HepG2 (cell line): ENCODE measurements at regions not wholly inside any gene's neighbourhood (a gene's known extent, or its start where the extent isn't known, plus 50 kb on each side); places are given as distances from the start of the nearest gene placed in this dataset.

Source experiments
- ATAC-seq: fragments of 200-7000 bp; cut with Tn5 transposase; 3 replicates; pipeline ENCODE4 v1.9.1; 2020; ENCODE audit warnings: mild to moderate bottlenecking, moderate library complexity
- BruUV-seq: library from RNA; stranded (reverse); fragments of 400-500 nt; replicated peaks from 2 replicates; lab custom pipeline; 2021; lab: Mats Ljungman, UMichigan
- CTCF ChIA-PET: fragments of 300-600 bp; formaldehyde crosslinking; extraction: SDS; loops from one replicate; lab custom pipeline; 2021; ENCODE audit warnings: low total read pairs, inconsistent platforms, low intra/inter-chr PET ratio; lab: Yijun Ruan, JAX
- POLR2A ChIA-PET: fragments of 350-600 bp; sonication (Branson Sonifier 250); formaldehyde crosslinking; loops from one replicate; lab custom pipeline; 2020; ENCODE audit warnings: antibody characterized with exemption, inconsistent platforms; lab: Yijun Ruan, JAX
- DNase-seq: peaks from one replicate; pipeline ENCODE4 v3.0.0-alpha.2; 2015; ENCODE audit warnings: low spot score
- FAIRE-seq: peaks from 3 replicates; lab custom pipeline; 2011; peaks lifted over from hg19 to GRCh38; lab: Jason Lieb, UNC
- H2AFZ ChIP-seq: one replicate; pipeline ENCODE4 v1.6.1; 2011; ENCODE audit warnings: low read length, inconsistent platforms
- H3K27ac ChIP-seq: fragments of 300-600 bp; 3 replicates; pipeline ENCODE4 v1.8.0; 2011; ENCODE audit warnings: mixed run types, mild to moderate bottlenecking, mixed read lengths, low read length, inconsistent platforms; ENCODE audit not compliant: insufficient read depth; ENCODE audit errors: extremely low read length
- H3K27me3 ChIP-seq, 2 experiments: fragments of 200-600 bp in 1 of 2; 2 replicates in 1 of 2; 3 replicates in 1 of 2; pipeline versions ENCODE4 v1.6.0 to v1.8.0; 2011; ENCODE audit warnings: low read length in 2 of 2, mild to moderate bottlenecking in 2 of 2, moderate library complexity in 2 of 2, inconsistent platforms in 1 of 2; ENCODE audit not compliant: insufficient read depth in 2 of 2, control insufficient read depth in 1 of 2
- H3K36me3 ChIP-seq, 2 experiments: fragments of 200-600 bp in 1 of 2; replicated peaks in 1 of 2; 2 replicates in 1 of 2; 3 replicates in 1 of 2; pipeline versions ENCODE4 v1.5.1 to v1.8.0; 2011; ENCODE audit warnings: low read length in 2 of 2, inconsistent platforms in 1 of 2; ENCODE audit not compliant: insufficient read depth in 2 of 2, control insufficient read depth in 1 of 2
- H3K4me1 ChIP-seq: 2 replicates; pipeline ENCODE4 v1.5.1; 2012; ENCODE audit warnings: low read length, inconsistent platforms; ENCODE audit not compliant: insufficient read depth
- H3K4me2 ChIP-seq: 2 replicates; pipeline ENCODE4 v1.6.0; 2011; ENCODE audit warnings: low read depth, low read length, inconsistent platforms
- H3K4me3 ChIP-seq, 3 experiments: fragments of 200-600 bp in 1 of 3; sonication (generic), shearing (Covaris generic) in 1 of 3; replicated peaks in 1 of 3; 2 replicates each; pipeline ENCODE4 v1.5.1; 2011 to 2016; ENCODE audit warnings: low read length in 3 of 3, inconsistent platforms in 2 of 3, low read depth in 2 of 3, mild to moderate bottlenecking in 2 of 3, control low read depth in 1 of 3, mixed read lengths in 1 of 3; ENCODE audit not compliant: insufficient read depth in 1 of 3
- H3K79me2 ChIP-seq: one replicate; pipeline ENCODE4 v1.6.1; 2011; ENCODE audit warnings: low read length, inconsistent platforms; ENCODE audit not compliant: insufficient read depth
- H3K9ac ChIP-seq: 2 replicates; pipeline ENCODE4 v1.6.0; 2011; ENCODE audit warnings: mild to moderate bottlenecking, low read depth, low read length, inconsistent platforms; ENCODE audit not compliant: insufficient read depth
- H3K9me3 ChIP-seq: 2 replicates; pipeline ENCODE4 v1.5.1; 2012; ENCODE audit warnings: mild to moderate bottlenecking, low read length
- H4K20me1 ChIP-seq: 2 replicates; pipeline ENCODE4 v1.6.0; 2011; ENCODE audit warnings: inconsistent platforms, mild to moderate bottlenecking, low read length, moderate library complexity; ENCODE audit not compliant: insufficient read depth
- ARHGAP35 ChIP-seq: sonication (generic); formaldehyde crosslinking; IDR thresholded peaks from 2 replicates; pipeline ENCODE4 v1.9.0; 2022; ENCODE audit warnings: mild to moderate bottlenecking, inconsistent platforms, moderate library complexity, missing genetic modification reagents, borderline replicate concordance
- GZF1 ChIP-seq: sonication (generic); formaldehyde crosslinking; IDR thresholded peaks from 2 replicates; pipeline ENCODE4 v1.5.1; 2020; ENCODE audit warnings: mild to moderate bottlenecking, missing genetic modification reagents
- NR2F1 ChIP-seq, 2 experiments: fragments of 450-650 bp in 1 of 2; formaldehyde crosslinking in 1 of 2; IDR thresholded peaks; 2 replicates each; pipeline versions ENCODE4 v1.5.0 to v1.6.1; 2016 to 2020; ENCODE audit warnings: mild to moderate bottlenecking in 1 of 2, missing compliant biosample characterization in 1 of 2, missing genetic modification reagents in 1 of 2, moderate library complexity in 1 of 2
- TBP ChIP-seq: sonication (generic); formaldehyde crosslinking; IDR thresholded peaks from 2 replicates; pipeline ENCODE4 v1.5.0; 2020; ENCODE audit warnings: missing genetic modification reagents
- ZFX ChIP-seq: sonication (generic); formaldehyde crosslinking; IDR thresholded peaks from 2 replicates; pipeline ENCODE4 v1.4.0; 2020; ENCODE audit warnings: mild to moderate bottlenecking, low read depth, missing genetic modification reagents, moderate library complexity
- ZNF12 ChIP-seq: sonication (generic); formaldehyde crosslinking; IDR thresholded peaks from 2 replicates; pipeline ENCODE4 v1.5.0; 2020; ENCODE audit warnings: missing genetic modification reagents
- ZNF329 ChIP-seq: sonication (generic); formaldehyde crosslinking; IDR thresholded peaks from 2 replicates; pipeline ENCODE4 v1.9.0; 2021; ENCODE audit warnings: low read depth, mild to moderate bottlenecking, missing genetic modification reagents
- ZNF547 ChIP-seq: sonication (generic); formaldehyde crosslinking; IDR thresholded peaks from 2 replicates; pipeline ENCODE4 v1.5.1; 2020; ENCODE audit warnings: mild to moderate bottlenecking, missing genetic modification reagents
- ZNF709 ChIP-seq: sonication (generic); formaldehyde crosslinking; IDR thresholded peaks from 2 replicates; pipeline ENCODE4 v1.5.0; 2020; ENCODE audit warnings: mild to moderate bottlenecking, missing genetic modification reagents
- ZNF720 ChIP-seq: sonication (generic); formaldehyde crosslinking; IDR thresholded peaks from 2 replicates; pipeline ENCODE4 v1.4.0; 2020; ENCODE audit warnings: missing genetic modification reagents
- WGBS: methylation state at CpG from one replicate; pipeline ENCODE4 v1.1.6; 2017; ENCODE audit warnings: low lambda C conversion rate; 5-methylcytosine and 5-hydroxymethylcytosine counted together
- in situ Hi-C: cut with HindIII; loops from 2 replicates; pipeline ENCODE4 v1.10.0; 2017; ENCODE audit warnings: low pct_unique_long_range_greater_than_20kb; ENCODE audit not compliant: extremely low pct_ligation_motif_present
- intact Hi-C: fragments of 100-400 bp; cut with micrococcal nuclease; formaldehyde crosslinking; loops from one replicate; pipeline ENCODE4 v1.10.0; 2022; ENCODE audit not compliant: unreplicated experiment
- TF ChIP-seq, protein P1 (sequence below): sonication (generic); formaldehyde crosslinking; IDR thresholded peaks from 2 replicates; pipeline ENCODE4 v1.5.1; 2020; ENCODE audit warnings: mild to moderate bottlenecking, moderate library complexity, missing genetic modification reagents
- TF ChIP-seq, protein P2 (sequence below): sonication (generic); formaldehyde crosslinking; IDR thresholded peaks from 2 replicates; pipeline ENCODE4 v1.4.0; 2020; ENCODE audit warnings: missing genetic modification reagents
- TF ChIP-seq, protein P3 (sequence below): sonication (generic); formaldehyde crosslinking; IDR thresholded peaks from 2 replicates; pipeline ENCODE4 v1.5.1; 2020; ENCODE audit warnings: missing genetic modification reagents, mild to moderate bottlenecking, borderline replicate concordance
- TF ChIP-seq, protein P4 (sequence below): sonication (generic); formaldehyde crosslinking; IDR thresholded peaks from 2 replicates; pipeline ENCODE4 v1.8.0; 2022; ENCODE audit warnings: mild to moderate bottlenecking, missing genetic modification reagents, moderate library complexity

DNA sequence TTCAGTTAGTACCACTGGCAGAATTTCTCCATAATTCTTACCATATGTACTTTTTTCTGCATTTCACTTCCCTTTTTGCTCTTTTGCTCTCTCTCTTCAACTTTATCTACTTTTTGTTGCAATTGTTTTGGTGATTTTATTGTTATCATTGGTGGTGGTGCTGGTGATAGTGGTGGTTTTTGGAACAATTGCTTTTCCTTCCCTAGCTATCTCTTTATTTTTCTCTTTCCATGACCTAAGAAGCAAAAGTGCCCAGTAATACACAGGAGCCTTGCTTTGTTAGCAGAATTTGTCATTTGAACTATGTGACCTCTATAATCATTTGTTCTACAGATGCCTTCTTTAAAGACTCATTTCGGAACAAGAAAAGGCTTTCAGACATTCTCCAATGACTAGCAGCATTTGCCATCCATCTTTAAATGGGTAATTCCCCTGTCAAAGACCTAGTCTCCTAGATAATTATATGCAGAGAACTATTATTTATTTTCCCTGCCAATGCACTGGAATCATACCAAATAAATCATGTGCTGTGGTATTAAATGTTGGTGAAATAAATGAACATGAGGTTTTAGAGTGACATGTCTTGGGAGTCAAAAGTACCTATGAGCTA, 154.5 kb downstream of the GASK1B start:
- peaks cover 37% of the 10 kb centered on the region for H3K4me1 ChIP-seq
- BruUV-seq: no TSS peak
- H3K27ac ChIP-seq: no peak overlapping the region
- POLR2A ChIA-PET: no interaction called here
- H3K4me3 ChIP-seq: no peak overlapping the region
- no peak overlapping the region for H3K9ac ChIP-seq
- 92% methylated on average over 1 of the region's 1 CpG for WGBS
- no peaks in the 10 kb centered on the region for H3K36me3 ChIP-seq
- in situ Hi-C loops: no loop called here
- FAIRE-seq (no peak), ATAC-seq (no peak), DNase-seq (no peak)
- TF ChIP-seq NR2F1 (CRISPR knock-in tag; IDR thresholded peaks at IDR 0.05) (0 out of 4 replicates have a peak, but pooled peaks of 1 of the 2 experiments have one; percentile 14), ZNF12 (CRISPR knock-in tag) (no peak)
- TF ChIP-seq, protein P1, sequence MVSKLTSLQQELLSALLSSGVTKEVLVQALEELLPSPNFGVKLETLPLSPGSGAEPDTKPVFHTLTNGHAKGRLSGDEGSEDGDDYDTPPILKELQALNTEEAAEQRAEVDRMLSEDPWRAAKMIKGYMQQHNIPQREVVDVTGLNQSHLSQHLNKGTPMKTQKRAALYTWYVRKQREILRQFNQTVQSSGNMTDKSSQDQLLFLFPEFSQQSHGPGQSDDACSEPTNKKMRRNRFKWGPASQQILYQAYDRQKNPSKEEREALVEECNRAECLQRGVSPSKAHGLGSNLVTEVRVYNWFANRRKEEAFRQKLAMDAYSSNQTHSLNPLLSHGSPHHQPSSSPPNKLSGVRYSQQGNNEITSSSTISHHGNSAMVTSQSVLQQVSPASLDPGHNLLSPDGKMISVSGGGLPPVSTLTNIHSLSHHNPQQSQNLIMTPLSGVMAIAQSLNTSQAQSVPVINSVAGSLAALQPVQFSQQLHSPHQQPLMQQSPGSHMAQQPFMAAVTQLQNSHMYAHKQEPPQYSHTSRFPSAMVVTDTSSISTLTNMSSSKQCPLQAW (CRISPR knock-in tag): no peak
- TF ChIP-seq, all 625 proteins: peak for 1
- H2AFZ ChIP-seq: no peak overlapping the region
- no peak overlapping the region for H3K4me2 ChIP-seq
- no peaks in the 10 kb centered on the region for H3K79me2 ChIP-seq
- H3K27me3 ChIP-seq: no peaks in the 10 kb centered on the region
- intact Hi-C loops: no loop called here
- CTCF ChIA-PET: no interaction called here
- no peaks in the 10 kb centered on the region for H4K20me1 ChIP-seq
- H3K9me3 ChIP-seq: no peaks in the 10 kb centered on the region

DNA sequence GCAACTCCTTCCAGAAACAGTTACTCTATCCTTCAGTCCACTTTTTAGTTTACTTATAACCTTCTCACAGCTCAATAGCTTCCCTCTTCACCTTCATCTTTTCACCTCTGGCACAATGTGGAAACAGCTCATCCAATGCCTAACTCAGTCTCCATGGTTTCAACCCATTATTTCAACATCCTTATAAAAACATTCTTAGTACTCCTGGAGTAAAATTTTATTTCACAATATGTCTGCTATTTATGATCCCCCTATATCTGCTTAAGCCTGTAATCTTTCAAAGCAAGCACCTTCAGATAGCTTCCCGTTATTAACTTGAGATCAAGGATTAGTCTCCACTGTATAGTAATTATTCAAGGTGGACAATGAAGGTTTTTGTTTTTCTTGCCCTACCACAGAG, 156.3 kb downstream of the GASK1B start:
- intact Hi-C loops: no loop called here
- H3K36me3 ChIP-seq: no peaks in the 10 kb centered on the region
- BruUV-seq: no TSS peak
- FAIRE-seq (no peak), DNase-seq (no peak), ATAC-seq (no peak)
- H3K4me1 ChIP-seq: peaks cover 37% of the 10 kb centered on the region
- no peaks in the 10 kb centered on the region for H3K27me3 ChIP-seq
- H3K27ac ChIP-seq: no peak overlapping the region
- ChIA-PET POLR2A (interaction anchor here (0.8 kb wide), 1 partner anchor 40 kb away, joined by 3 read pairs; no protein-coding TSS in a partner anchor), CTCF (no interaction called here)
- in situ Hi-C loops: no loop called here
- H3K4me2 ChIP-seq: no peak overlapping the region
- H4K20me1 ChIP-seq: no peaks in the 10 kb centered on the region
- WGBS: 84% methylated on average over 1 of the region's 1 CpG
- no peaks in the 10 kb centered on the region for H3K79me2 ChIP-seq
- no peak overlapping the region for H2AFZ ChIP-seq
- H3K4me3 ChIP-seq: no peak overlapping the region
- H3K9ac ChIP-seq: no peak overlapping the region
- H3K9me3 ChIP-seq: no peaks in the 10 kb centered on the region
- TF ChIP-seq GZF1 (CRISPR knock-in tag) (no peak), TBP (CRISPR knock-in tag) (no peak), ARHGAP35 (CRISPR knock-in tag) (no peak), ZFX (no peak), ZNF547 (CRISPR knock-in tag) (no peak), ZNF720 (CRISPR knock-in tag) (no peak), ZNF709 (no peak), ZNF329 (no peak)
- TF ChIP-seq, protein P2, sequence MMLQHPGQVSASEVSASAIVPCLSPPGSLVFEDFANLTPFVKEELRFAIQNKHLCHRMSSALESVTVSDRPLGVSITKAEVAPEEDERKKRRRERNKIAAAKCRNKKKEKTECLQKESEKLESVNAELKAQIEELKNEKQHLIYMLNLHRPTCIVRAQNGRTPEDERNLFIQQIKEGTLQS (CRISPR knock-in tag): no peak
- TF ChIP-seq, protein P3, sequence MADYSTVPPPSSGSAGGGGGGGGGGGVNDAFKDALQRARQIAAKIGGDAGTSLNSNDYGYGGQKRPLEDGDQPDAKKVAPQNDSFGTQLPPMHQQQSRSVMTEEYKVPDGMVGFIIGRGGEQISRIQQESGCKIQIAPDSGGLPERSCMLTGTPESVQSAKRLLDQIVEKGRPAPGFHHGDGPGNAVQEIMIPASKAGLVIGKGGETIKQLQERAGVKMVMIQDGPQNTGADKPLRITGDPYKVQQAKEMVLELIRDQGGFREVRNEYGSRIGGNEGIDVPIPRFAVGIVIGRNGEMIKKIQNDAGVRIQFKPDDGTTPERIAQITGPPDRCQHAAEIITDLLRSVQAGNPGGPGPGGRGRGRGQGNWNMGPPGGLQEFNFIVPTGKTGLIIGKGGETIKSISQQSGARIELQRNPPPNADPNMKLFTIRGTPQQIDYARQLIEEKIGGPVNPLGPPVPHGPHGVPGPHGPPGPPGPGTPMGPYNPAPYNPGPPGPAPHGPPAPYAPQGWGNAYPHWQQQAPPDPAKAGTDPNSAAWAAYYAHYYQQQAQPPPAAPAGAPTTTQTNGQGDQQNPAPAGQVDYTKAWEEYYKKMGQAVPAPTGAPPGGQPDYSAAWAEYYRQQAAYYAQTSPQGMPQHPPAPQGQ (CRISPR knock-in tag): no peak
- TF ChIP-seq, protein P4, sequence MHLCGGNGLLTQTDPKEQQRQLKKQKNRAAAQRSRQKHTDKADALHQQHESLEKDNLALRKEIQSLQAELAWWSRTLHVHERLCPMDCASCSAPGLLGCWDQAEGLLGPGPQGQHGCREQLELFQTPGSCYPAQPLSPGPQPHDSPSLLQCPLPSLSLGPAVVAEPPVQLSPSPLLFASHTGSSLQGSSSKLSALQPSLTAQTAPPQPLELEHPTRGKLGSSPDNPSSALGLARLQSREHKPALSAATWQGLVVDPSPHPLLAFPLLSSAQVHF (CRISPR knock-in tag): no peak
